Nephron (organoid): ENCODE measurements at regions not wholly inside any gene's neighbourhood (a gene's known extent, or its start where the extent isn't known, plus 50 kb on each side); places are given as distances from the start of the nearest gene placed in this dataset.
A peak's percentile ranks its signal among the peaks of the same experiment; 100 is the strongest.

Source experiments
- H3K27ac Mint-ChIP-seq, 3 experiments: 2 replicates each; pipeline ENCODE4 v1.8.0; 2020; ENCODE audit warnings: mixed read lengths in 3 of 3, mild to moderate bottlenecking in 2 of 3, moderate library complexity in 1 of 3
- H3K27me3 Mint-ChIP-seq: 2 replicates; pipeline ENCODE4 v1.8.0; 2021; ENCODE audit warnings: low read depth, mild to moderate bottlenecking, moderate library complexity, mixed read lengths
- H3K36me3 Mint-ChIP-seq: 2 replicates; pipeline ENCODE4 v1.8.0; 2020; ENCODE audit warnings: low read depth, mixed read lengths
- H3K4me1 Mint-ChIP-seq: 2 replicates; pipeline ENCODE4 v1.8.0; 2020; ENCODE audit warnings: mixed read lengths
- H3K4me3 Mint-ChIP-seq, 3 experiments: 2 replicates each; pipeline ENCODE4 v1.8.0; 2020; ENCODE audit warnings: mild to moderate bottlenecking in 3 of 3, mixed read lengths in 3 of 3, moderate library complexity in 2 of 3
- H3K9me3 Mint-ChIP-seq: 2 replicates; pipeline ENCODE4 v1.8.0; 2020; ENCODE audit warnings: mixed read lengths
- CTCF ChIP-seq, 3 experiments: fragments of 200-600 bp; sonication (generic); IDR thresholded peaks; one replicate each; pipeline ENCODE4 v1.5.0; 2021; ENCODE audit warnings: antibody characterized with exemption in 3 of 3; ENCODE audit not compliant: unreplicated experiment in 3 of 3

GRCh38 chr10:113267619-113268562, 285.0 kb upstream of the HABP2 start:
- no peak for TF ChIP-seq CTCF (IDR thresholded peaks at IDR 0.05; ENCODE audit: unreplicated experiment in 3 of 3)
- no peaks in the 10 kb centered on the region for H3K27me3 Mint-ChIP-seq
- H3K4me3 Mint-ChIP-seq = no peak overlapping the region
- H3K9me3 Mint-ChIP-seq = no peaks in the 10 kb centered on the region
- peaks cover 23% of the 10 kb centered on the region for H3K4me1 Mint-ChIP-seq
- no peaks in the 10 kb centered on the region for H3K36me3 Mint-ChIP-seq
- H3K27ac Mint-ChIP-seq = peak overlapping the region in 2 of 3 experiments; percentile 22 to 58

- Mint-ChIP-seq H3K27ac (no peak overlapping the region), H3K27me3 (no peaks in the 10 kb centered on the region), H3K9me3 (no peaks in the 10 kb centered on the region)
These were observed 283.5 kb upstream of the HABP2 start for GRCh38 chr10:113269333-113269732.

GRCh38 chr10:113272511-113272910, 280.3 kb upstream of the HABP2 start:
- H3K4me3 Mint-ChIP-seq = no peak overlapping the region
- peaks cover 5% of the 10 kb centered on the region for H3K36me3 Mint-ChIP-seq
- peaks cover 33% of the 10 kb centered on the region for H3K4me1 Mint-ChIP-seq
- no peaks in the 10 kb centered on the region for H3K27me3 Mint-ChIP-seq
- H3K9me3 Mint-ChIP-seq = peaks cover 25% of the 10 kb centered on the region
- H3K27ac Mint-ChIP-seq = peak overlapping the region; percentile 80 to 88 (median 88)
- no peak for TF ChIP-seq CTCF (IDR thresholded peaks at IDR 0.05; ENCODE audit: unreplicated experiment in 3 of 3)

More at GRCh38 chr10:113269333-113269732, 283.5 kb upstream of the HABP2 start:
- peaks cover 30% of the 10 kb centered on the region for H3K4me1 Mint-ChIP-seq
- no peak for TF ChIP-seq CTCF (IDR thresholded peaks at IDR 0.05; ENCODE audit: unreplicated experiment in 3 of 3)
- H3K4me3 Mint-ChIP-seq = no peak overlapping the region
- H3K36me3 Mint-ChIP-seq = no peaks in the 10 kb centered on the region

- Mint-ChIP-seq H3K27ac (peak overlapping the region; percentile 80 to 88 (median 88)), H3K27me3 (no peaks in the 10 kb centered on the region), H3K4me3 (peak overlapping the region; percentile 1 to 22 (median 2)), H3K4me1 (peaks cover 30% of the 10 kb centered on the region), H3K36me3 (peaks cover 5% of the 10 kb centered on the region), H3K9me3 (peaks cover 29% of the 10 kb centered on the region)
- TF ChIP-seq CTCF (IDR thresholded peaks at IDR 0.05; ENCODE audit: unreplicated experiment in 3 of 3) = no peak
These were observed 279.4 kb upstream of the HABP2 start for GRCh38 chr10:113273181-113274163.

- Mint-ChIP-seq H3K9me3 (peaks cover 29% of the 10 kb centered on the region), H3K4me1 (peaks cover 37% of the 10 kb centered on the region), H3K27me3 (no peaks in the 10 kb centered on the region), H3K4me3 (no peak overlapping the region), H3K27ac (peak overlapping the region; percentile 80 to 88 (median 88)), H3K36me3 (peaks cover 5% of the 10 kb centered on the region)
- no peak for TF ChIP-seq CTCF (IDR thresholded peaks at IDR 0.05; ENCODE audit: unreplicated experiment in 3 of 3)
These were observed 278.6 kb upstream of the HABP2 start for GRCh38 chr10:113274176-113274829.
